ENCODE measurements at regions not wholly inside any gene's neighbourhood (a gene's known extent, or its start where the extent isn't known, plus 50 kb on each side); places are given as distances from the start of the nearest gene placed in this dataset.

- no peak for DNase-seq
These were observed 132.1 kb upstream of the ZMIZ1 start for GRCh38 chr10:78936412-78937342.

- DNase-seq, result no peak
These were observed 131.4 kb upstream of the ZMIZ1 start for GRCh38 chr10:78937393-78937792.

- no peak for DNase-seq
These were observed 130.7 kb upstream of the ZMIZ1 start for GRCh38 chr10:78937800-78938694.

- no peak for DNase-seq
These were observed 129.8 kb upstream of the ZMIZ1 start for GRCh38 chr10:78938695-78939672.

- no peak for DNase-seq
These were observed 126.7 kb upstream of the ZMIZ1 start for GRCh38 chr10:78942091-78942501.

GRCh38 chr10:78944723-78945312, 123.9 kb upstream of the ZMIZ1 start:
- DNase-seq, result peak; percentile 95

- no peak for DNase-seq
These were observed 122.9 kb upstream of the ZMIZ1 start for GRCh38 chr10:78945838-78946237.

GRCh38 chr10:78947226-78947625, 121.5 kb upstream of the ZMIZ1 start:
- no peak for DNase-seq

- DNase-seq, result no peak
These were observed 121.0 kb upstream of the ZMIZ1 start for GRCh38 chr10:78947733-78948132.

GRCh38 chr10:78948621-78949030, 120.1 kb upstream of the ZMIZ1 start:
- DNase-seq, result no peak

- DNase-seq, result no peak
These were observed 117.8 kb upstream of the ZMIZ1 start for GRCh38 chr10:78950656-78951587.

- DNase-seq, result no peak
These were observed 116.7 kb upstream of the ZMIZ1 start for GRCh38 chr10:78952030-78952429.

- DNase-seq, result no peak
These were observed 116.1 kb upstream of the ZMIZ1 start for GRCh38 chr10:78952686-78953085.

GRCh38 chr10:78953113-78953798, 115.5 kb upstream of the ZMIZ1 start:
- peak; percentile 70 for DNase-seq

GRCh38 chr10:78953799-78954297, 114.9 kb upstream of the ZMIZ1 start:
- no peak for DNase-seq

GRCh38 chr10:78954689-78955088, 114.1 kb upstream of the ZMIZ1 start:
- DNase-seq, result peak; percentile 43

- no peak for DNase-seq
These were observed 113.6 kb upstream of the ZMIZ1 start for GRCh38 chr10:78955206-78955605.

- no peak for DNase-seq
These were observed 112.4 kb upstream of the ZMIZ1 start for GRCh38 chr10:78956391-78956790.

- peak; percentile 76 for DNase-seq
These were observed 111.2 kb upstream of the ZMIZ1 start for GRCh38 chr10:78957471-78958039.
